SU-DHL-6 (cell line): ENCODE measurements at regions not wholly inside any gene's neighbourhood (a gene's known extent, or its start where the extent isn't known, plus 50 kb on each side); places are given as distances from the start of the nearest gene placed in this dataset.

Source experiments
- H2AFZ ChIP-seq: fragments of 200-600 bp; sonication (generic); 2 replicates; pipeline ENCODE4 v1.6.1; 2014; ENCODE audit warnings: low read depth, mild to moderate bottlenecking, moderate library complexity, mixed read lengths, antibody characterized with exemption, low read length; ENCODE audit not compliant: severe bottlenecking
- H3F3A ChIP-seq: fragments of 200-600 bp; shearing (Covaris generic); 2 replicates; pipeline ENCODE4 v1.6.0; 2016; ENCODE audit warnings: antibody characterized with exemption, mild to moderate bottlenecking; ENCODE audit not compliant: insufficient read depth
- H3K27ac ChIP-seq: fragments of 200-600 bp; sonication (generic); 2 replicates; pipeline ENCODE4 v1.5.1; 2016; ENCODE audit warnings: low read depth, mild to moderate bottlenecking, low read length, moderate library complexity, mixed read lengths
- H3K27me3 ChIP-seq: fragments of 200-600 bp; sonication (generic), shearing (Covaris generic); 2 replicates; pipeline ENCODE4 v1.6.0; 2014; ENCODE audit warnings: mild to moderate bottlenecking, low read length
- H3K36me3 ChIP-seq: fragments of 200-600 bp; sonication (generic); 2 replicates; pipeline ENCODE4 v1.6.1; 2014; ENCODE audit warnings: mild to moderate bottlenecking, low read length, mixed read lengths
- H3K4me2 ChIP-seq: fragments of 300-600, 200-600 bp; shearing (Covaris generic), sonication (generic); 2 replicates; pipeline ENCODE4 v1.6.0; 2014; ENCODE audit warnings: low read length, low read depth, mild to moderate bottlenecking; ENCODE audit not compliant: poor library complexity, severe bottlenecking
- H3K4me3 ChIP-seq: fragments of 200-600 bp; sonication (generic); 2 replicates; pipeline ENCODE4 v1.5.1; 2014; ENCODE audit warnings: antibody characterized with exemption, low read length, mild to moderate bottlenecking, mixed read lengths; ENCODE audit not compliant: insufficient read depth, poor library complexity, severe bottlenecking
- H3K79me2 ChIP-seq: fragments of 200-600 bp; sonication (generic); 2 replicates; pipeline ENCODE4 v1.6.1; 2014; ENCODE audit warnings: mild to moderate bottlenecking, low read length, moderate library complexity; ENCODE audit not compliant: insufficient read depth
- H3K9ac ChIP-seq: fragments of 200-600 bp; sonication (generic); 2 replicates; pipeline ENCODE4 v1.7.0; 2014; ENCODE audit warnings: mild to moderate bottlenecking, low read length
- H3K9me2 ChIP-seq: fragments of 200-600 bp; sonication (generic); replicated peaks from 2 replicates; pipeline ENCODE4 v1.6.1; 2014; ENCODE audit warnings: low read length; ENCODE audit not compliant: insufficient read depth
- H3K9me3 ChIP-seq: fragments of 200-600 bp; sonication (generic); 2 replicates; pipeline ENCODE4 v1.6.1; 2014; ENCODE audit warnings: low read length, mixed read lengths; ENCODE audit not compliant: insufficient read depth
- H4K20me1 ChIP-seq: fragments of 200-600 bp; sonication (generic); 2 replicates; pipeline ENCODE4 v1.6.1; 2014; ENCODE audit warnings: low read depth, mild to moderate bottlenecking, antibody characterized with exemption, low read length, moderate library complexity, mixed read lengths
- EZH2phosphoT487 ChIP-seq: fragments of 200-600 bp; sonication (generic), shearing (Covaris generic); conservative IDR thresholded peaks from 2 replicates; pipeline ENCODE4 v1.6.1; 2018; ENCODE audit warnings: mild to moderate bottlenecking, antibody characterized with exemption, low read length, moderate library complexity, mixed read lengths
- TF ChIP-seq, protein P1 (sequence below): fragments of 200-600 bp; sonication (generic); IDR thresholded peaks from one replicate; pipeline ENCODE4 v1.5.1; 2017; ENCODE audit warnings: antibody characterized with exemption, mild to moderate bottlenecking, low read length, moderate library complexity; ENCODE audit not compliant: insufficient read depth, poor library complexity, severe bottlenecking

DNA sequence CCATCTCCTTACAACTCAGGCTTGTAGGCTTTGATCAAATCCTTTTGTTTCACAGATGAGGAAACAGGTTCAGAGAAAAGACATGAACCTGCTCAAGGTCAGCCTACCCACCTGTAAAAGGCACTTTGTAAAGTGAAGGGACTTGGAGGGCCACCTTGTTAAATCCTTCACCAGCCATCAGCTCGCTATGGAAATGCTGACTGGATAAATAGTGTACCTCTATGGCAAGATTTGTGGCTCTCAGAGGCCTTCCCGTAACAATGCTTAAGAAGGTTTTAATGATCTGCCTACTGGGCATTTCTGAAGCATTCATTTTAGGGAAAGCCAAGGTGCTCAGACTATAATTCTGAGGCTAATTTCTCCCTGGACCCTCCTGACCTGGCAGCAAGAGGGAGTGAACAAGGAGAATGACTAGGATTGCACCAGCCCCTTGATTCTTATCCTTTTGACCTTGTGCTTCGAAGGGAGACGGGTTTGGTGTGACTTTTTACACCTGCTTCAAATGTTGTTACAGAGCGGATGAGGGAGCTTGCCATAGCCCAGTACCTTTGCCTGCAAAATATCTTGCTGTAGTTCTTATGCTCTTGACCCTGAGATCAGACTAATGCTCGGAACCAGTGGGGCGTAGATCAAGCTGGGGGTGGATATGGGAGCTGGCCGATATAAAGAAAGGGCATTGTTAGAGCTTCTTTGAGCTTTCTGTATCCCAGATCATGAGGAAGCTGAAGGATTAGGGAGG, 90.9 kb upstream of the CXCR4 start:
- H3K27ac ChIP-seq: no peak overlapping the region
- H3K9me3 ChIP-seq: peaks cover 11% of the 10 kb centered on the region; the same call in 1 of the 2 replicates
- no peak overlapping the region for H3K9ac ChIP-seq
- H3K27me3 ChIP-seq: no peaks in the 10 kb centered on the region
- no peak overlapping the region for H3K4me2 ChIP-seq
- H2AFZ ChIP-seq: no peak overlapping the region
- H3K9me2 ChIP-seq: no peaks in the 10 kb centered on the region
- no peak overlapping the region for H3K4me3 ChIP-seq
- TF ChIP-seq, protein P1, sequence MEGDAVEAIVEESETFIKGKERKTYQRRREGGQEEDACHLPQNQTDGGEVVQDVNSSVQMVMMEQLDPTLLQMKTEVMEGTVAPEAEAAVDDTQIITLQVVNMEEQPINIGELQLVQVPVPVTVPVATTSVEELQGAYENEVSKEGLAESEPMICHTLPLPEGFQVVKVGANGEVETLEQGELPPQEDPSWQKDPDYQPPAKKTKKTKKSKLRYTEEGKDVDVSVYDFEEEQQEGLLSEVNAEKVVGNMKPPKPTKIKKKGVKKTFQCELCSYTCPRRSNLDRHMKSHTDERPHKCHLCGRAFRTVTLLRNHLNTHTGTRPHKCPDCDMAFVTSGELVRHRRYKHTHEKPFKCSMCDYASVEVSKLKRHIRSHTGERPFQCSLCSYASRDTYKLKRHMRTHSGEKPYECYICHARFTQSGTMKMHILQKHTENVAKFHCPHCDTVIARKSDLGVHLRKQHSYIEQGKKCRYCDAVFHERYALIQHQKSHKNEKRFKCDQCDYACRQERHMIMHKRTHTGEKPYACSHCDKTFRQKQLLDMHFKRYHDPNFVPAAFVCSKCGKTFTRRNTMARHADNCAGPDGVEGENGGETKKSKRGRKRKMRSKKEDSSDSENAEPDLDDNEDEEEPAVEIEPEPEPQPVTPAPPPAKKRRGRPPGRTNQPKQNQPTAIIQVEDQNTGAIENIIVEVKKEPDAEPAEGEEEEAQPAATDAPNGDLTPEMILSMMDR: no peak
- TF ChIP-seq EZH2phosphoT487: no peak
- H3F3A ChIP-seq: peaks cover 20% of the 10 kb centered on the region
- H3K36me3 ChIP-seq: peaks cover 8% of the 10 kb centered on the region; the same call in 1 of the 2 replicates
- no peaks in the 10 kb centered on the region for H4K20me1 ChIP-seq
- H3K79me2 ChIP-seq: no peaks in the 10 kb centered on the region

DNA sequence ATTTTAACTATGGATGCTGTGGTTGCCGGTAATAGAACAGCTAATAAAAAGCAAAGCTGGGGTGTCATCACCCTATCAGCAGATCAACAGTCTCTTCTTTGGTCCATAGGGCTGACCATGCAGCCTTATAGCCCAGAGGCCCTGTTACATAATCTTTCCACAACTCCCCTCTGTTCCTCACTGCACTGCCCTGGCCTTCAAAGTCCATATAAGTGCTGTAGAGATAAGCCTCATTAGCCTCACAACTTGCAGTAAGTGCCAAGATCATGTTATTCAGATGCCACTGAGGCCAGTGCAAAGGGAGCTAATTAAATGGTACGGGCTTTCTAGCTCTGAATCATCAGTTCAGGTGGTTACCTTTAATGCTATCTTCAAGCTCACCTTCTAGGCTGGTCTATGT, 89.7 kb upstream of the CXCR4 start:
- H3K4me3 ChIP-seq: no peak overlapping the region
- peak overlapping the region; percentile 55 for H3K9ac ChIP-seq
- H3K27ac ChIP-seq: peak overlapping the region; percentile 94
- H3K79me2 ChIP-seq: no peaks in the 10 kb centered on the region
- H4K20me1 ChIP-seq: no peaks in the 10 kb centered on the region
- H2AFZ ChIP-seq: no peak overlapping the region
- H3K27me3 ChIP-seq: no peaks in the 10 kb centered on the region
- H3K36me3 ChIP-seq: peaks cover 8% of the 10 kb centered on the region; the same call in 1 of the 2 replicates
- TF ChIP-seq EZH2phosphoT487: no peak
- TF ChIP-seq, protein P1: no peak
- H3F3A ChIP-seq: peaks cover 20% of the 10 kb centered on the region
- no peaks in the 10 kb centered on the region for H3K9me2 ChIP-seq
- peak overlapping the region; percentile 73 for H3K4me2 ChIP-seq
- H3K9me3 ChIP-seq: peaks cover 11% of the 10 kb centered on the region; the same call in 1 of the 2 replicates

DNA sequence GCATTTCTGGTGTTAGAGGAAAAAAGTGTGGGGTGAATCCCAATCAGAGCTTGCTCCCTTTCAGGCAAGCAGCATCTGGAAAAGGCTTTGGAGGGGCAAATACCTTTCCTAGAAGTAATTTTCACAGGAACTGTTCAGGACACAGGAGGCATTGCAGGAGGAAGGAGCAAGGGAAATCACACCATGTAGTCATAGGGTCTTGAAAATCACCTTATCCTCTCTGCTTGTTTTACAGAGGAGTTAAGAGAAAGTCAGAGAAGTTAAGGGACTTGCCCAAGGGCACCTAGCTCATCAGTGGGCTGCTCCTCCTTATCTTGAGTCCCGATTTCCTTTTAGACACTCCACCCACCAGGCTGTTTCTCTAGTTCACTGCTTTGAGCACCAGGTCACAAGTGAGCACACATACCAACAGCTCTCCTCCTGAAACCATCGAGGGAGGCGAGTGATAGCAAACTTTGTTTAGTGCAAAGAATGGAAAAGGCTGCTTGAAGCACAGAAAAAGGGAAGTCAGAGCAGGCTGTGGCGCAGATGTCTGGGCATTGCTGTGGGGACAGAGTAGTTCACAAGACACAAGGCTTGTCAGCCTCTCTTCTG, 89.2 kb upstream of the CXCR4 start:
- no peak for TF ChIP-seq EZH2phosphoT487
- TF ChIP-seq, protein P1: no peak
- H3K4me3 ChIP-seq: peak overlapping the region; percentile 37
- H3K9me3 ChIP-seq: peaks cover 11% of the 10 kb centered on the region; the same call in 1 of the 2 replicates
- H3K9me2 ChIP-seq: no peaks in the 10 kb centered on the region
- H4K20me1 ChIP-seq: no peaks in the 10 kb centered on the region
- H3K79me2 ChIP-seq: no peaks in the 10 kb centered on the region
- no peak overlapping the region for H2AFZ ChIP-seq
- H3F3A ChIP-seq: peaks cover 20% of the 10 kb centered on the region
- peaks cover 8% of the 10 kb centered on the region; the same call in 1 of the 2 replicates for H3K36me3 ChIP-seq
- peak overlapping the region; percentile 94 for H3K27ac ChIP-seq
- peak overlapping the region; percentile 73 for H3K4me2 ChIP-seq
- no peaks in the 10 kb centered on the region for H3K27me3 ChIP-seq
- H3K9ac ChIP-seq: peak overlapping the region; percentile 55
